ENCODE measurements at regions not wholly inside any gene's neighbourhood (a gene's known extent, or its start where the extent isn't known, plus 50 kb on each side); places are given as distances from the start of the nearest gene placed in this dataset.

DNA sequence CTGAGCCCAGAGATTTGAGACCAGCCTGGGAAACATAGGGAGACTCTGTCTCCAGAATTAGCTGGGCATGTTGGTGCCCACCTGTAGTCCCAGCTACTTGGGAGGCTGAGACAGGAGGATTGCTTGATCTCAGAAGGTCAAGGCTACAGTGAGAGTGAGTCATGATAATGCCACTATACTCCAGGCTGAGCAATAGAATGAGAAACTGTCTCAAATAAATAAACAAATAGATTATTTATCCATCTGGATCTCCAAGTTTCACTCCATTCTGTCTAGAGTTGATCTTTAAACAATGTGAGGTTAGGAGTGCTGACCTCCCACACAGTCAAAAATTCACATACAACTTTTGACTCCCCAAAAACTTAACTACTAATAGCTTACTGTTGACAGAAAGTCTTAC, 106.8 kb upstream of the PALMD start:
- TF ChIP-seq BACH2 (CRISPR knock-in tag; IDR thresholded peaks at IDR 0.05; ENCODE audit: borderline replicate concordance) (no peak), ZFP30 (CRISPR knock-in tag; IDR thresholded peaks at IDR 0.05) (no peak), ZC3H10 (CRISPR knock-in tag; IDR thresholded peaks at IDR 0.05) (no peak), OSR1 (CRISPR knock-in tag; IDR thresholded peaks at IDR 0.05) (no peak)

All from SK-N-SH treated with all-trans-retinoic acid at 6 μM for 48 hours (cell line).